ENCODE measurements at regions not wholly inside any gene's neighbourhood (a gene's known extent, or its start where the extent isn't known, plus 50 kb on each side); places are given as distances from the start of the nearest gene placed in this dataset.

- TF ChIP-seq MAX (IDR thresholded peaks at IDR 0.05; ENCODE audit: low read depth): no peak
- no peak for TF ChIP-seq SMC3 (IDR thresholded peaks at IDR 0.05; ENCODE audit: low read depth, low read length)
- TF ChIP-seq CHD2 (IDR thresholded peaks at IDR 0.05; ENCODE audit: low read length, partially characterized antibody): no peak
- no peak for TF ChIP-seq RFX5 (IDR thresholded peaks at IDR 0.05; ENCODE audit: low read length)
- TF ChIP-seq ELF1 (IDR thresholded peaks at IDR 0.05): no peak
- no peak for TF ChIP-seq IRF3 (IDR thresholded peaks at IDR 0.05; ENCODE audit: low read depth, low read length)
- TF ChIP-seq FOXJ3 (CRISPR knock-in tag; IDR thresholded peaks at IDR 0.05): no peak
- no peak for TF ChIP-seq JUND (IDR thresholded peaks at IDR 0.05)
Observed at GRCh38 chr11:116130122-116130521, 625.9 kb upstream of the CADM1 start (continued).

- 62% methylated on average over 9 of the region's 9 CpGs for WGBS (ENCODE audit: low lambda C conversion rate)
- no peak overlapping the region for H2AFZ ChIP-seq (ENCODE audit: low read depth)
- H3K9ac ChIP-seq: no peak overlapping the region
- no peak for TF ChIP-seq JUND (IDR thresholded peaks at IDR 0.05)
- no peak for TF ChIP-seq RXRA (IDR thresholded peaks at IDR 0.05; ENCODE audit: borderline replicate concordance, low read depth)
- TF ChIP-seq, protein P1, sequence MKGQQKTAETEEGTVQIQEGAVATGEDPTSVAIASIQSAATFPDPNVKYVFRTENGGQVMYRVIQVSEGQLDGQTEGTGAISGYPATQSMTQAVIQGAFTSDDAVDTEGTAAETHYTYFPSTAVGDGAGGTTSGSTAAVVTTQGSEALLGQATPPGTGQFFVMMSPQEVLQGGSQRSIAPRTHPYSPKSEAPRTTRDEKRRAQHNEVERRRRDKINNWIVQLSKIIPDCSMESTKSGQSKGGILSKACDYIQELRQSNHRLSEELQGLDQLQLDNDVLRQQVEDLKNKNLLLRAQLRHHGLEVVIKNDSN (IDR thresholded peaks at IDR 0.05; ENCODE audit: borderline replicate concordance, low read depth): no peak
- TF ChIP-seq RFX5 (IDR thresholded peaks at IDR 0.05; ENCODE audit: low read length): no peak
- TF ChIP-seq EZH2phosphoT487 (IDR thresholded peaks at IDR 0.05; ENCODE audit: borderline replicate concordance, low read depth): no peak
- no peak for TF ChIP-seq CHD2 (IDR thresholded peaks at IDR 0.05; ENCODE audit: low read length, partially characterized antibody)
- no peak for TF ChIP-seq FOSL2 (IDR thresholded peaks at IDR 0.05; ENCODE audit: borderline replicate concordance, low read depth)
- TF ChIP-seq, protein P2, sequence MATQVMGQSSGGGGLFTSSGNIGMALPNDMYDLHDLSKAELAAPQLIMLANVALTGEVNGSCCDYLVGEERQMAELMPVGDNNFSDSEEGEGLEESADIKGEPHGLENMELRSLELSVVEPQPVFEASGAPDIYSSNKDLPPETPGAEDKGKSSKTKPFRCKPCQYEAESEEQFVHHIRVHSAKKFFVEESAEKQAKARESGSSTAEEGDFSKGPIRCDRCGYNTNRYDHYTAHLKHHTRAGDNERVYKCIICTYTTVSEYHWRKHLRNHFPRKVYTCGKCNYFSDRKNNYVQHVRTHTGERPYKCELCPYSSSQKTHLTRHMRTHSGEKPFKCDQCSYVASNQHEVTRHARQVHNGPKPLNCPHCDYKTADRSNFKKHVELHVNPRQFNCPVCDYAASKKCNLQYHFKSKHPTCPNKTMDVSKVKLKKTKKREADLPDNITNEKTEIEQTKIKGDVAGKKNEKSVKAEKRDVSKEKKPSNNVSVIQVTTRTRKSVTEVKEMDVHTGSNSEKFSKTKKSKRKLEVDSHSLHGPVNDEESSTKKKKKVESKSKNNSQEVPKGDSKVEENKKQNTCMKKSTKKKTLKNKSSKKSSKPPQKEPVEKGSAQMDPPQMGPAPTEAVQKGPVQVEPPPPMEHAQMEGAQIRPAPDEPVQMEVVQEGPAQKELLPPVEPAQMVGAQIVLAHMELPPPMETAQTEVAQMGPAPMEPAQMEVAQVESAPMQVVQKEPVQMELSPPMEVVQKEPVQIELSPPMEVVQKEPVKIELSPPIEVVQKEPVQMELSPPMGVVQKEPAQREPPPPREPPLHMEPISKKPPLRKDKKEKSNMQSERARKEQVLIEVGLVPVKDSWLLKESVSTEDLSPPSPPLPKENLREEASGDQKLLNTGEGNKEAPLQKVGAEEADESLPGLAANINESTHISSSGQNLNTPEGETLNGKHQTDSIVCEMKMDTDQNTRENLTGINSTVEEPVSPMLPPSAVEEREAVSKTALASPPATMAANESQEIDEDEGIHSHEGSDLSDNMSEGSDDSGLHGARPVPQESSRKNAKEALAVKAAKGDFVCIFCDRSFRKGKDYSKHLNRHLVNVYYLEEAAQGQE (IDR thresholded peaks at IDR 0.05; ENCODE audit: low read depth, low read length): no peak
- TF ChIP-seq, protein P3, sequence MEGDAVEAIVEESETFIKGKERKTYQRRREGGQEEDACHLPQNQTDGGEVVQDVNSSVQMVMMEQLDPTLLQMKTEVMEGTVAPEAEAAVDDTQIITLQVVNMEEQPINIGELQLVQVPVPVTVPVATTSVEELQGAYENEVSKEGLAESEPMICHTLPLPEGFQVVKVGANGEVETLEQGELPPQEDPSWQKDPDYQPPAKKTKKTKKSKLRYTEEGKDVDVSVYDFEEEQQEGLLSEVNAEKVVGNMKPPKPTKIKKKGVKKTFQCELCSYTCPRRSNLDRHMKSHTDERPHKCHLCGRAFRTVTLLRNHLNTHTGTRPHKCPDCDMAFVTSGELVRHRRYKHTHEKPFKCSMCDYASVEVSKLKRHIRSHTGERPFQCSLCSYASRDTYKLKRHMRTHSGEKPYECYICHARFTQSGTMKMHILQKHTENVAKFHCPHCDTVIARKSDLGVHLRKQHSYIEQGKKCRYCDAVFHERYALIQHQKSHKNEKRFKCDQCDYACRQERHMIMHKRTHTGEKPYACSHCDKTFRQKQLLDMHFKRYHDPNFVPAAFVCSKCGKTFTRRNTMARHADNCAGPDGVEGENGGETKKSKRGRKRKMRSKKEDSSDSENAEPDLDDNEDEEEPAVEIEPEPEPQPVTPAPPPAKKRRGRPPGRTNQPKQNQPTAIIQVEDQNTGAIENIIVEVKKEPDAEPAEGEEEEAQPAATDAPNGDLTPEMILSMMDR (IDR thresholded peaks at IDR 0.05): no peak
- TF ChIP-seq PBX3 (IDR thresholded peaks at IDR 0.05): no peak
- H3K79me2 ChIP-seq (ENCODE audit: insufficient read depth): no peaks in the 10 kb centered on the region
- H3K4me3 ChIP-seq (ENCODE audit: low read depth in 2 of 2, low read length in 1 of 2): no peak overlapping the region
- no peak overlapping the region for H3K27ac ChIP-seq (ENCODE audit: low read depth in 2 of 2, low read length in 1 of 2)
- ChIA-PET CTCF (interaction anchor here (1.5 kb wide), 1 partner anchor 24 kb away, joined by 3 read pairs; no protein-coding TSS in a partner anchor), POLR2A (no interaction called here)
- no peaks in the 10 kb centered on the region for H3K36me3 ChIP-seq (replicated peaks in 1 of 2; ENCODE audit: control insufficient read depth in 1 of 2, insufficient read depth in 2 of 2, low read length in 1 of 2)
- H3K9me2 ChIP-seq: no peaks in the 10 kb centered on the region
- no peak for DNase-seq
- no peaks in the 10 kb centered on the region for H3K9me3 ChIP-seq
- H3K4me2 ChIP-seq: no peak overlapping the region
- no peaks in the 10 kb centered on the region for H3K27me3 ChIP-seq (ENCODE audit: insufficient read depth)
- no peaks in the 10 kb centered on the region; a peak in 1 of 4 replicates for H3K4me1 ChIP-seq (ENCODE audit: control insufficient read depth in 1 of 2, insufficient read depth in 2 of 2, low read depth in 1 of 2, low read length in 1 of 2)
- H4K20me1 ChIP-seq (ENCODE audit: insufficient read depth): no peaks in the 10 kb centered on the region
- H3F3A ChIP-seq (replicated peaks; ENCODE audit: insufficient read depth): no peaks in the 10 kb centered on the region
Observed at GRCh38 chr11:116129456-116129855, 625.2 kb upstream of the CADM1 start.

Measured in SK-N-SH (cell line).